Germinal center (tissue), 1 donor: ENCODE measurements at regions not wholly inside any gene's neighbourhood (a gene's known extent, or its start where the extent isn't known, plus 50 kb on each side); places are given as distances from the start of the nearest gene placed in this dataset.

Experiments
- DNase-seq: peaks from one replicate; pipeline ENCODE4 v3.0.0; 2012; ENCODE audit warnings: mixed read lengths, low spot score

DNA sequence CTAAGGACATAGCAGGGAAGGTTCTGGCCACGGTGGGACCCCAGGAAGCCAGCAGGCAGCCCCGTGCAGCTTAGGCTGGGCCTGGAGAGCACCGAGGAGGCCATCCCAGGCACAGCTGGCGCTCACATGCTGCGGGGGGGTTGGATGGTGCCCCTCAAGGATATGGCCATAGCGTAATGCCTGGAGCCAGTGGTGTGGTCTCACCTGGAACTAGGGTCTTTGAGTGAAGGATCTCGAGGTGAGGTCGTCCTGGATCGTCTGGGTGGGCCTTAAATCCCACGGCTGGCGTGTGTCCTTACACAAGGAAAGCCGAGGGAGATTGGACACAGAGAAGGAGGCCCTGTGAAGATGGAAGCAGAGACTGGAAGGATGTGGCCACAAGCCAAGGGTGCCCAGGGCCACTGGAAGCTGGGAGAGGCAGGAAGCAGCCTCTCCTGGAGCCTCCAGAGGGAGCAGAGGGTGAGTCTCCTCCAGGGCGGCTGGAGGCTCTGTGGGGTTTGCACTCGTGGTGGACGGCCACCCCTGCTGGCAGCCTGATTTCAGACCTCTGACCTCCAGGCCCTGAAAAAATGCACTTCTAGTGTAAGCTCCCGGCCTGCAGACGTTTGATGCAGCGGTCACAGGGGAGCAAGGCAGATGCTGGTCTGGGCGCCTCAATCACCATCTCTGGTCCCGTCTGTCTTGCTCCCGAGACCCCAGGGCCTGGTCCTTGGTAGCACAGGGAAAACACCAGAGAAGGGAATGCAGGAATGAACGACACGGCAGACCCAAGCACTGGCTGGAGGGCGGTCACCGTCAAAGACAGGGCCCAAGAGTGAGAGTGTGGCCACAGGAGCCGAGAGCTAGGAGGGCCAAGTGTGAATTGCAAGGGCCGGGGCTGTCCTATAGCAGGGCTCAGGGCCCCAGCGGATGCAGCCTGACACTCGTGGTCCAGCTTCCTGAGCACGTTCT is 218.6 kb downstream of the KIF26A start:
- no peak for DNase-seq

DNA sequence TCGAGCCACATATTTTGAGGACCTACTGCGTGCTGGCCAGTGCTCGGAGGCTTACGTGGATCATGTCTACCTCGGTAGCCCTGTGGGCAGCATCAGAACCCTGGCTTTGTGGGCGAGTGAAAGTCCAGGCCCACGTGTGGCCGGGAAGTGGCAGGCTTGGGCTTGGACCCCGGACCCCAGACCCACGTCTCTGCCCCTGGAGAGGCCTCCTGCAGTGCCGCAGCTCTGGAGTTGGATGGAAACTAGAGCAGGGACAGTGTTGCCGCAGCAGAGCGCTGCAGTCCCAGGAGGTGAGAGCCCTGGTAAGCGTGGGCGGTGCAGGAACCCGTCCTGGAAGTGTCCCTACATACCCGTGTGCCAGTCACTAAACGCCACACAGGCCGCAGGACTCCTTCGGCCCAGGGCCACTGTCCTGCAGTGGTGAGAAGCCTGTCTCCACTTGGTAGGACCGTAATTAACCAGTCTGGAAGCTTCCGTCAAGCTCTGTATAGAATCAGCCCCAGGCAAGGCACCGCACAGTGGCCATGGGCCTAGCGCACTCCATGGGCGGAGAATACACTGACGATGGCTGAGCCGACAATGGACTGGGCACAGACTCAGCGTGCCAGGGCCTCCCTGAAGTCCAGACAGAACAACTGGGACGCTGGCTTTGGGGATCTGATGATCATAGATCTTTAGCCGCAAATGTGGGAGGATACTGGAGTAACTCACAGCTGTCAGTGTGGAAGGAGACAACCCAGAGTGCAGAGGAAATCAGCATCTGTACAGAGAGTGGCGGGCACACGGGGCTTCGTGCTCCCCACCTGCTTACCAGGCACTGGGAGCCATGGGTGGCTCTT is 219.5 kb downstream of the KIF26A start:
- DNase-seq, result no peak

DNA sequence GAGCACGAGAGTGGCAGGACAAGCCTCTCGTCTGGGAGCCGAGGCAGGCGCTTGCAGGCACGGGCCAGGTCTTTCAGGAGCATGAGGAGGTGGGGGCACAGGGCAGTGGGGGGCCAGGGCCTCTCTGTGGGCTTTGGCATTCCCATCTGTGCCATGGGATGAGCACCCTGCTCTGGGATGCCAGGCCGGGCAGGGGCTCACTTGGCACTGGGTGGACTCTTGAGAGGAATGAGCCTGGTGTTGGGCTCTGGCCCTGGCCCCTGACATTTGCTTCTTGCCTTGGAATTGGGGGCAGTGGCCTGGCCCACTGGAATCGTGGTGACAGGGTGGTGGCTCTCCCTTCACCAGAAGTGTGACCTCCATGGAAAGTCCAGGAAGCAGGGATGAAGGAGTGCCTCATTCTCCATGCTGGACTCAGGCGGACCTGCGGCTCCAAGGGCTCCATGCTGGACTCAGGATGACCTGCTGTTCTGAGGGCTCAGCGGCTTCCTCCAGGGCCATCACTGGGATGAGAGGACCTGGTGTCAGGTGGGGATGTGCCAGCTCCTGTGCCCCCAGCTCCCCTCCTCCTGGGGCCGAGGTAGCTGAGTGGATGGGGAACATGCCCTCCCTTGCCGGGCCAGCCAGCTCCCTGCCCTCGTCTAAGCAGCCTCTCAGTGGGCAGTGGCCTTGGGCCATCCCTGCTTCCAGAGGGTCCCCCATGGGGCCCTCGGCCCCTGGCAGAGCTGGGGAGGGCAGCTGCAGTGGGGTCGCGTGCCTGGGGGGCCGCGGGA is 220.3 kb downstream of the KIF26A start:
- DNase-seq, result no peak

DNA sequence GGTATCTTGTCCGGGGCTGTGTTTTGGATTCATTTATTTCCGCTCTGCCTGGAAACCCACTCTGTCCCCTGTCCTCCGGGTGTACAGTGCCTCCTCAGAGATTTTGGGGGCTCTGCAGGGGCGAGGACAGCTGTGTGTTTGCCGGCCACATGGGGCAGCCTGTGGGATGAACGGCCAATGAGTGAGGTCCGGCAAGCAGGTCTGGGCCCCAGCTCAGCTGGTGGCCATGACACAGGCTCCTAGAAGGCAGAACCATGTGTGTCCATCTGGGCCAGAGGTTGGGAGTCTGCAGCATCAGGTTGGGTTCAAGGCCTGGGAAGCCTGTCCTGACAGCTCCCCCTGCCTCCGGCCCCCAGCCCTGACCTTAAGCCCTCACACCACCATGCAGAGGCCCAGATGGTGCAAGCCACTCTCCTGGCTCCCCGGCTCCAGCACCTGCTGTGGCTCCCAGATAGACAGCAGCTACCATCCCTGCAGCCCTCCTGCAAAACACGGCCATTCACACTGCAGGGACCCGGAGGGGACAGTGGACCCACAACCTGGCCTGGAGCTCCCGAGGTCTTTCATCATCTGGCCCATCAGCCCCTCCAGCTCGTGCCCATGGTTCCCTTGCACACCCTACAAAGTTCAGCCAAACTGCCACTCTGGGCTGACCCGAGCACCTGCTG is 220.1 kb upstream of the C14orf180 start:
- DNase-seq, result no peak

DNA sequence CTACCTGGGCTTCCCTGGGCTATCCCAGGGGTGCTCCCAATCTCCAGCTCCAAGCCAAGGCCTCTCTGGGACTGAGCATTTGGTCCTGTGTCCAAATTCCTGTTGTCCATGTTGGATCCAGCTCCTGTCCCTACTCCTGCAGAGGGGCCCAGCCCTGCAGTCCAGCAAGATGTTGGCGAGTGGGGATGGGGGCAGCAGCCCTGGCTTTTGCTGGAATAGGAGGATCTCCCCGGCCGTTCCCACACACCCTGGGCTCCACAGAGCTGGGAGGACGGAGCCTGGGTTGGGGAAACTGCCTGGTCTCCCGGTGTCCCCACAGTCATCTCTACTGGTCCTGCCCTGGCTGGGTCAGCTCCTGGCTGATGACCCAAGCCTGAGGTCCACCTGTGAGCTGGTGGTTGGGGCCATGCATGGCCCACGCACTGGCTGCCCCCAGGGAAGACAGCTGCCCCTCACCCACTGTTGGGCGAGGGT is 219.6 kb upstream of the C14orf180 start:
- DNase-seq, result no peak

DNA sequence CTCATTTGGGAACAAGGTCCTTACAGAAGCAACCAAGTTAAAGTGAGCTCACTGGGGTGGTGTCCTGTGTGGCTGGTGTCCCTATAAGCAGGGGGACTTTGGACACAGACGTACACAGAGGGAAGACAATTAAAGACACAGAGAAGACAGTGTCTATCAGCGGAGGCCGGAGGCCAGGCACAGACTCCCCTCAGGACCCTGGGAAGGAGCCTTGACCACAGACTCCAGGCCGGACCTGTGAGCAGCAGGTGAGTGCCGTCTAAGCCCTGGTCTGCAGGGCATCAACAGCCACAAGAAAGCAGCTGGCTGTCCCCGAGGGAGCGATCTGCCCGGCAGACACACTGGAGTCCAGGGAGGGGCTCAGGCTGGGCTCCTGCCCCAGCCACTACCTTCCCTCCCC is 219.1 kb upstream of the C14orf180 start:
- no peak for DNase-seq

DNA sequence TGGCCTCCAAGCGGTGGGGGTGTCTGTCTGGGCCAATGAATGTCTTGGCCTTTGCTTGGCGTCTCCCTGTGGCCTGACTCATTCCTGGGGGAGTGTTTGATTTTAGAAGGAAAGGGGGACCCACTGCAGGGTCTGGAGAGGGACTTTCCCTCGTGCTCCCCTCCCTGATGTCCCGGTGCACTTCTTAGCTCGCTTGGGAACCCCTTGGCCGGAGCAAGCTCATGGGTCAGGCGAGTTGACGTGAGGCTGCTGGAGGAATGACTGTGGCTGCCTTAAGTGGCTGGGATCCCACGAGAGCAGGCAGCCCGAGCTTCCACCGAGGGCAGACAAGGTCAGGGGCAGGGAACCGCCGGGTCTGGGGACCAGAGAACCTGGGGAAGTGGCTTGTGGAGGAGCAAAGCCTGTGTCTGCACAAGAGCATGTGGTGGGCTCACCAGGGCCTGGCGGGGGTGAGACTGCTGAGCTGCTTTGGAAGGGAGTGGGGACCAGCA is 218.4 kb upstream of the C14orf180 start:
- no peak for DNase-seq

DNA sequence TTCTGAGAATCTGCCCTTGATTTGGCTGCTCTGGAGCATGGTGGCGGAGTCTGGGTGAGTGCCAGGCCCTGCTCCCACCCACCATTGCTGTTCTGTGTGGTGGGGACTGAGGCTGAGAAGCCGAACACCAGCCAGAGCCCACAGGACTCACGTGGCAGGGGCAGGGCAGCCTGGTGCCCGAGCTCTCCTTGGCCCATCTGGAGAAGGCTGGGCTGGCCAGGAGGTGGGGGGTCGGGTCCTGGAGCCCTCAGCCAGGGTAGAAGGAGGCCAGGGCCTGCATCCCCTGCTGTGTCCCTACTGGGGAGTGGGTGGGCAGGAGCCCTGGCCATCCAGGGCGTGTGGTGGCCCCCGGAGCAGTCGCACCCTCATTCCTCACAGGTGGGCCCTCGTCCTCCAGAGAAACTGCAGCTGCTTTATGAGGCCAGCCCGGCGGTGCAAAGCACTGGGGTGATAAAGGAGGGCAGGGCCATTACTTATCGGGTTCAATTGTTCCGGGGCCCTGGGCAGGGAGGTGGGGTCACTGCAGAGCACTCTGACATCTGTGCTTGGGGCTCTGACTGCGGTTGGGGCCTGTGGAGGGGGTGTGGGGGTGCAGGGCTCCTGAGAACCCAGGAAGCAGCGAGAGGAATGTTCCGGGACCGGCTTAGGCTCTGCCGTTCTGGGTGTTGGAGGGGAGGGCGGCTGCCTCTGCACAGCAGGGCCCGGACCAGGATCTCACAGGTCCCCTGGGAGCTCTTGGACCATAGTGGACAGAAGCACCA is 217.5 kb upstream of the C14orf180 start:
- no peak for DNase-seq

DNA sequence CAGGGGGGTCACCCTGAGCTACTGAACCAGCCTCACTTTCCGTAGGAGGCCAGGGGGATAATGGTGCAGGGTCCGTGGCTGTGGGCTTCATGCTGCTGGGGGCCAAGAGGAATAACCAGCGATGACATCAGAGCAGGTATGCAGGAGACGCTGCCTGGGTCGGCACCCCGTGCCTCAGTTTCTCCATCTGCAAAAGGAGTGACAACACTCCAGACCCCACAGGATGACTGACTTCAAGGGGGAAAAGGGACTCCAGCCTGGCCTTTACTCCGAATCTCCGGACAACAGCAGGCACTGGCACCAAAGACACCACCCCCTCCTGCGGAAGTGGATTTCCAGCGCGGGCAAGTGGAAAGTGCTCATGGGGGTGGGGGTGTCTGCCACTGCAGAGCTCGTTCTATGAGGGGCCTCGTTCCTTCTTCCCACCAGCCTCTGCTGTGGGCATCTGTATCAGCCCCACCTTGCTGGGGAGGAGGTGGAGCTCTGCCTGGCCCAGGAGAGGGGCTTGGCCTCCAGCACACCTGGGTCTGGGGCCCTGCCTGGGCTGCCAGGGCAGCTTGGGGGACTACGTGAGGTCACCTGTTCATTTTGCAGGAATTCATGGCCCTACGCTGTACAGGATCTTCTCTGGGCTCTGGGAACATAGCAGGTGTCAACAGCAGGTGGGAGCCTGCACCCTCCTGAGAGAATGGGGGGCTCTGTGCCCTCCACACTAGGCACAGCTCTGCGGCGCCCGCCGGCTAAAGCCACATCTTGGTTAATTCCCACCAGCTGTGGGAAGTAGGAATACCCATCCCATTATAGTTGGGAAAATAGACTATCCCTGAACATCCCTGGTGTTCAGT is 216.6 kb upstream of the C14orf180 start:
- DNase-seq, result no peak

DNA sequence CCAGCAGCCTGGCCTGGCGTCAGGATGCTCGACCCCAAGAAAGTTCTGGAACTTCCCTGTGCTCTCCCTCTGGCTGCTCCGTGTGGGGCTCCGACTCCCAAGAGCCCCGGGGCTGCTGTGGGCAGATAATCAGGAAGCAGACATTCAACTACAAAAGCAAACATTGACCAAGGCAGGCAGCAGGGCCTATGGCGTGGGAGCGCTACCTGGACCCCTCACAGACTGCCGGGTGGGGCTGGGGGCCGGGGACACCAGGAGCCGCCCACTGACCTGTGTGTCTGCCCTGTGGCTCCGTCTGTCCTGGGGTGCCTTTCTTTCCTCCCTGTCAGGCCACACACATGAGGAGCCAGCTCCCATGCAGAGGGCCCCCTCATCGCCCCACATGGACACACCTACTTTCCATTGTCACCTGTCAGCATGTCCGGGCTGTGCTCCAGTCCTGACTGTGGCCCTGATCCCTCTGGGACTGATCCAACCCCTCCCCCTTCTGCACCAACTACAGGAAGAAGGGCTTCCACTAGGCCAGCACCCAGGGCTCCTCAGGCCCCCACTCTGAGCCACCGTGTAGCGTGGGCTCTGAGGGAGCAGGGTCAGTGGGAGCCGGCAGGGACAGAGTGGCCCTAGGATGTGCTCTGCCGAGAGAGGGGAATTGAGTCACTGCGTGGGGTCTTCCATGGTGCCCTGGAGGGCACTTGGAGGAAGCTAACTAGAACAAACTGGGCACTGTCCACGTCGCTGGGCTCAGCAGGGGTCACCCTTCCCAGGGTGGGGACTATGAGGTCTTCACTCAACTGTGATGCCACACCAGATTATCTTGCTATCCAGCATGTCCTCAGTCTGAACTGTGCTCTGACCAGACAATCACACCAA is 215.4 kb upstream of the C14orf180 start:
- no peak for DNase-seq

DNA sequence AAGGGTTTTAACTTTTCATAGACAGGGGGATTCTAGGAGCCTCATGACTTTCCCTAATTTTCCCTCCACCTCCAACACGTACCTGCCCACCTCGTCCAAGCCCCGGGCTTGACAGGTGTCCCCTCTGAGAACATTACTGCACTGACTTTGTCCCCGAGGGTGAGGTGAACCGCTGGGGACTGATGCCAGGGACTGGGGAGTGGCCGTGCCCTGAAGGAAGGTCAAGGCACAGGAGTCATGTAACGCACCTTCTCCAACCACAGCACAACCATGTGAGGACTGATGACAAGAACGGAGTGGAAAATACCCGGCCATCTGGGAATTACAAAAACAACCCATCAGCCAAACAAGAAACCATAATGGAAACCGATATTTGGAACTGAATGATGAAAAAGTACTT is 214.7 kb upstream of the C14orf180 start:
- DNase-seq, result no peak

DNA sequence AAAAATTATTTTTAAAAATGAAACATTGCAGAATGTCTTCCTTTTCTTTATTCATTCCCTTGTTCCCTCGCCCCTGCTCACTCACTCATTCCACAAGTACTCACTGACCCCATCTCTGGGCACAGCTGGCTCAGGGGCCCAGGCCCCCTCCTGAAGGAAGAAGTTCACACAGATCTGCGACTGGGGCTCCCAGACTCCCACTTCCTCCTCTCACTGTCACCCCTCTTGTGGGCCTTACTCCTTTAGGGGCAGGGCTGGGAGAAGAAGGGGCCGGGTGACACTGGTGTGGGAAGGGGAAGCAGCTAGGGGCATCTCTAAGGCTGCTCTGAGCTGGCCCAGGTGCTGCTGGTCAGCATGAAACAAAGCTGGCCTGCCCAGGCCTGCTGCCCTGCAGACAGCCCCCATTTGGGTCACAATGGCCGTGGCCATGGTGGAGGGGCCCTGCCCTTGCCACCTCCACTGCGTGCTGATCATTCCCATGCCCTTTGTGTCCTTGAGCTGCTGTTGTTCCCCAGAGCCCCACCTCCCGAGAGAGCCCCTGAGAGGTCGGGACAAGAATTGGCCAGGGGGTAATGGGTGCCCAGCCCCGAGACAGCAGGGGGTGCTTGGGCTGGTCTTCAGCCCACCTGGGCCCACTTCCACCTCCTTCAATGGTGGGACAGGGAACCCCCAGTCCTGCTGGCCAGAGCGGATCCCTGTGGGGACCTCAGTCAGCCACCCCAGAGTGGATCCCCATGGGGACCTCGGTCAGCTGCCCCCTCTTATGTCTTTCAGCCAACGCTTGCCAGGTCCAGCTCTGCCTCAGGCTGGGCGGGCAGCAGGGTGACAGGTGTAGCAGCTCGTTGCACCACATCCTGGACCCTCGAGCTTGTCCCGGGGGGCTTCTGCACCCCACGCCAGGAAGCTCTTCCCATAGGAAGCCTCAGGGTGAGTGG is 212.4 kb upstream of the C14orf180 start:
- DNase-seq, result no peak

DNA sequence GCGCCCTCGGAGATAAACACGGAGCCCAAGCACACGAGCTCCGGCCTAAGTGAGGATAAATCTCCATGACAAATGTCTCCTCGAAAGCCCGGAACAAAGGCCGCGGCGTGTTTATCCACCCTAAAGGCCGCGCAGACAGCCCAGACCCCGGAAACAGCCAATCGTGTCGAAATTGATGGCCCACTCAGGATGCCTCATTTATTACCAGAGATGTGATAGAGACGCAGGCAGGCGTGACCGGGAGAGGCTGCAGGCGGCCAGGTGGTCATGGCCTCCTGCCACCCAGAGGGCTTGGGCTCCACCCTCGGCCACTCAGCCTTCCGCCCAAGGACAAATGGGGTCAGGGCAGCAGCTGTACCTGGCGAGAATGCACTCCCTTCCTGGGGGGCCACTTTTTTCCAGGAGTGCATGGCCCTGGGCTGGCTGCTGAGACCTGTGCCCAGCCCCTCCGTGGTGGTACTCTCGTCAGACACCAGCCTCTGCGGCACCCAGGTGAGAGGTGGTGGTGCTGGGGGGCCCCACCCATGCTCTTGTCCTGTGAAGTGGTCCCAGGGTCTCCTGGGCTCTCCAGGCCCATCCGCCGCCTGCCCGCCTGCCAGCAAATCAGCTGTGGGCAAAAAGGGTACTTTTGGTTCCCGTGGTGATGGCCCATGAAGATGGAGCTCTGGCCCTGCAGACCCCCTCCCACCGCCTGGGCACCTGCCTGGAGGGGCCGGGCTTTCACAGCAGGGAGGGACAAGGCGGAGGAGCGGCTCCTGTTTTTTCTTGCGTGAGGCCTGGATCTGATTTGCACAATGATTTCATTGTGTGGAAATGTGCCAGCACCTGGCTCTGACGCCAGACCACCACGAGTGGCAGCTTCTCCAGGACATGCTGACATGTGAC is 211.5 kb upstream of the C14orf180 start:
- no peak for DNase-seq

DNA sequence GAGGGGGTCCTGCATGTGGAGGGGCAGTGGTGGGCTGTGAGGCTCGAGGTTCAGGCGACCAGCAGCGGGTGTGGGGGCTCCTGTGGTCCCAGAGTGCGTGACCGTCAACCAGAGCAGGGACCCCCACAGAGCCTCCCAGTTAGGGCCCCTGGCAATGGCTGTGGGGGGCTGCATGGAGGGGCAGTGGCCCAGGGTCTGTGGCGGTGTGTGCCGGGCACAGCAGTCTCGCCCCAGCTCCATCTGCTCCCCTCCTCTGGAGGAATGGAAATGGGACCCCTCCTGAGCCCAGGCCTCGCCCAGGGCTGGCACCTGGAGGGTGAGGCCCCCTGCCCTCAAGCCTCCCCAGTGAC is 210.8 kb upstream of the C14orf180 start:
- DNase-seq, result no peak

DNA sequence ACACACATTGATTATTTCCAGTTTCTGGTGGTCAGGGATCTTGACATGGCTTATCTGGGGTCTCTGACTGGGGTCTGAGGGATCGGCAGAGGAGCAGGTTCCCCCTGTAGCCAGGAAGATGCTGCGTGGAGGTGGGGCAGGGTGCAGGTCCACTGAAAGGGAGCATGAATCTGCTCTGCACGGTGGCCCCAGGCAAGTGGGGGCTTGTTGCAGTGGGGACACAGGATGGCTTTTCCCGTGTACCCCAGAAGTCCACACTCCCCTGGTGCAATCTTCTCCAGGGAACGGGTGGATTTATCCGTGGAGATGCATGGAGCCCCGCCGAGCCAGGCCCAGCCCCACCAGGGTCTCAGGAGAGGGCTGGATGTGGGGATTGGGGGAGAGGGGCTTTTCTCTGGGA is 210.4 kb upstream of the C14orf180 start:
- no peak for DNase-seq

DNA sequence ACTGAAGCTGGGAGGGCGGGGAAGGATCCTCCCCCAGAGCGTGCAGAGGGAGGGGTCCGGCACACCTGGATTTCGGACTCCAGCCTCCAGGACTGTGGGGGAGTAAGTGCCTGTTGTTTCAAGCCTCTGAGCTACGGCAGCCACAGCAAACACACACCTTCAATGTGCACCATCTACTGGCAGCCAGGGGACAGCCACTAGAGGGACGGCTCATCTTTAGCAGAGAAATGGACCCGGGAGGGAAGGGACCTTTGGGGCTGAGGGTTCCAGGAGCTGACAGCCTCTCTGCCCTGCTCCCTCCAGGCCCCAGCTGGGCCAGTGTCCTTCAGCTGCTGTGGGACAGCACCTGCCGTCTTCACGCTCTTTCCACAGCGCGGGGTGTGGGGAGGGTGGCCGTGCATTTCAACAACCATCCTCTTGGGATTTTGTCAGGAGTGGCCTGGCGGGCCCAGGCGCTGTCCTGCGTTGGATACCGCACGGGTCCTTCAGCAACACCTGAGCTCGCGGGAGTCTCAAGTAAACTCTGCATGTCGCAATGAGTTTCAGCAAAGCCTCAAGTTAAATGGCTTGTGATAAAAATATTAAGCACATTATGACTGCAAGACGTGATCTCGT is 209.2 kb upstream of the C14orf180 start:
- DNase-seq, result no peak
